WERI-Rb-1 (cell line): ENCODE measurements at regions not wholly inside any gene's neighbourhood (a gene's known extent, or its start where the extent isn't known, plus 50 kb on each side); places are given as distances from the start of the nearest gene placed in this dataset.
A peak's percentile ranks its signal among the peaks of the same experiment; 100 is the strongest.

ENCODE experiments used
- DNase-seq: peaks from one replicate; pipeline ENCODE4 v3.0.0-alpha.2; 2020
- H3K27ac ChIP-seq: fragments of 250-450 bp; sonication (Bioruptor Pico); 2 replicates; pipeline ENCODE4 v1.5.1; 2020; ENCODE audit warnings: mild to moderate bottlenecking, moderate library complexity
- H3K27me3 ChIP-seq: fragments of 250-450 bp; sonication (Bioruptor Pico); 2 replicates; pipeline ENCODE4 v1.5.1; 2021; ENCODE audit warnings: mild to moderate bottlenecking, low read depth, moderate library complexity; ENCODE audit not compliant: insufficient read depth, severe bottlenecking
- H3K36me3 ChIP-seq: fragments of 250-450 bp; sonication (Bioruptor Pico); 2 replicates; pipeline ENCODE4 v1.5.1; 2020; ENCODE audit warnings: mild to moderate bottlenecking, moderate library complexity
- H3K4me3 ChIP-seq: 2 replicates; pipeline ENCODE4 v1.5.1; 2011; ENCODE audit warnings: low read depth, mild to moderate bottlenecking, control low read depth, low read length
- H3K9me3 ChIP-seq: fragments of 250-450 bp; sonication (Bioruptor Pico); 2 replicates; pipeline ENCODE4 v1.5.1; 2021; ENCODE audit warnings: mild to moderate bottlenecking, moderate library complexity; ENCODE audit not compliant: severe bottlenecking
- TF ChIP-seq, protein P1 (sequence below): IDR thresholded peaks from 2 replicates; pipeline ENCODE4 v1.5.1; 2011; ENCODE audit warnings: low read depth, mild to moderate bottlenecking, control low read depth, inconsistent platforms, low read length

- no peaks in the 10 kb centered on the region for H3K9me3 ChIP-seq
- no peaks in the 10 kb centered on the region for H3K36me3 ChIP-seq
- no peak overlapping the region for H3K4me3 ChIP-seq
- TF ChIP-seq, protein P1, sequence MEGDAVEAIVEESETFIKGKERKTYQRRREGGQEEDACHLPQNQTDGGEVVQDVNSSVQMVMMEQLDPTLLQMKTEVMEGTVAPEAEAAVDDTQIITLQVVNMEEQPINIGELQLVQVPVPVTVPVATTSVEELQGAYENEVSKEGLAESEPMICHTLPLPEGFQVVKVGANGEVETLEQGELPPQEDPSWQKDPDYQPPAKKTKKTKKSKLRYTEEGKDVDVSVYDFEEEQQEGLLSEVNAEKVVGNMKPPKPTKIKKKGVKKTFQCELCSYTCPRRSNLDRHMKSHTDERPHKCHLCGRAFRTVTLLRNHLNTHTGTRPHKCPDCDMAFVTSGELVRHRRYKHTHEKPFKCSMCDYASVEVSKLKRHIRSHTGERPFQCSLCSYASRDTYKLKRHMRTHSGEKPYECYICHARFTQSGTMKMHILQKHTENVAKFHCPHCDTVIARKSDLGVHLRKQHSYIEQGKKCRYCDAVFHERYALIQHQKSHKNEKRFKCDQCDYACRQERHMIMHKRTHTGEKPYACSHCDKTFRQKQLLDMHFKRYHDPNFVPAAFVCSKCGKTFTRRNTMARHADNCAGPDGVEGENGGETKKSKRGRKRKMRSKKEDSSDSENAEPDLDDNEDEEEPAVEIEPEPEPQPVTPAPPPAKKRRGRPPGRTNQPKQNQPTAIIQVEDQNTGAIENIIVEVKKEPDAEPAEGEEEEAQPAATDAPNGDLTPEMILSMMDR, result no peak
- no peak overlapping the region for H3K27ac ChIP-seq
- DNase-seq, result no peak
- no peaks in the 10 kb centered on the region for H3K27me3 ChIP-seq
These were observed 911.1 kb downstream of the TBC1D22A start for GRCh38 chr22:47673557-47673956.

DNA sequence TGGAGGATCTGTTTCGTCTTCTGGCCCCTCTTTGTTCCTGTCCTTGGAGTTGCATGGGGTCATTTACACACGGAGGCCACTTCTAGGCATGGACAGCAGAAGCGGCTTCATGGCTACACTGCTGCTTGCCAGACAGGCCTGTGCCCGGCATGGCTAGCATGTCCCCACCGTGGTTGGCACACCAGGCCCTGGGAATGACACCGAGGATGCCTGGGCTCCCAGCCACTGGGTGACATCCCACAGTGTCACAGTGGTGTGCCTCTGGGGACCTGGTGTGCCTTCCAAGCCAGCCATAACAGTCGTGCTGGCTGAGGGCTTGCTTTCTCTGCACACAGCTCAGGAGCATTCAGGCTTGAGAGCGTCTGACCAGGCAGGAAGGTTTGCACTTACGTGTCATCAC lies 910.1 kb downstream of the TBC1D22A start:
- H3K4me3 ChIP-seq, result no peak overlapping the region
- H3K9me3 ChIP-seq, result no peaks in the 10 kb centered on the region
- H3K36me3 ChIP-seq, result no peaks in the 10 kb centered on the region
- no peaks in the 10 kb centered on the region for H3K27me3 ChIP-seq
- no peak for DNase-seq
- H3K27ac ChIP-seq, result no peak overlapping the region
- TF ChIP-seq, protein P1, result no peak

- no peak overlapping the region for H3K4me3 ChIP-seq
These were observed 902.7 kb downstream of the TBC1D22A start for GRCh38 chr22:47665151-47665550.

DNA sequence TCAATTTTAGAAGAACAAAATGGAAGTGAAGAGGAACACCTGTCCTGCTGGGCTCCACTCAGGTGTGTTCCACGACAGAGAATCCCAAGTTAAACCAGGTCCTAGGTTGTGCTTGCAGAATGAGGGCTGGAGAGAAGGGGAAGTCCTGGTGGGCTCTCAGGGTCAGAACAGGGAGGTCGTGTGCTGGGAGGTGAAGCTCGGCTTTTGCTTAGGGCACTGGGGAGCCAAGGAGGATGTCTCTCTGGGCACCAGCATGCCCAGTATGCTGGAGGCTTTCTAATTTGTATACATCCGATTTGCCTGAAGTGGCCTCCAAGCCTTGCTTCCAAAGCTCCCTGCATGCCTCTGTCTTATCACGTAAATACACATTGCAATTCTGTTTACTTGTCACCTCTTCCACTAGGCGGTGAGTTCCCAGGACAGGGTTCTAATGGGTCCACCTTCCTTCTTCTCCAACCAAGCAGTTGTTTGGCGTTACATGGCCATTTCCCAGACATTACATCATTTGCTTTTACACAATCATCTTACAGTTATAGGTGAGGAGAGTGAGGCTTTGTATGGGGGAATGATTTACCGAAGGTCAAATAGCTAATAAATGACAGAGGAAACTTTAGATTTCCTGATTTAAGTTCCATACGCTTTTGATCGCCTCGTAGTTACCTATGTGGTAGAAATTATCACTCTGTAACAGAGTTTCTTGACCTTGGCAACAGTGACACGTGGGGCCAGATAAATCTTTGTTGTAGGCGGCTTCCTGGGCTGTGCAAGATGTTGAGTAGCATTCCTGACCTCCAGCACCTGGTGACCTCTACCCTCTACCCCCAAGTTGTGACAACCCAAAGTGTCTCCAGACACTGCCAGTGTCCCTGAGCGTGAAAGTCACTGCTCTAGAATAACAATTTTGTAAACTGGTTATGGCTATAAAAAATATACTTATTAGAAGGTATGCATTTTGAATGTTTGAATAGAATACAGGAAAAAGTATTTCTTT lies 901.5 kb downstream of the TBC1D22A start:
- Histone ChIP-seq H3K27me3 (no peaks in the 10 kb centered on the region), H3K4me3 (no peak overlapping the region), H3K9me3 (no peaks in the 10 kb centered on the region), H3K36me3 (no peaks in the 10 kb centered on the region), H3K27ac (no peak overlapping the region)
- TF ChIP-seq, protein P1, result no peak
- no peak for DNase-seq

More at GRCh38 chr22:47665151-47665550, 902.7 kb downstream of the TBC1D22A start:
- TF ChIP-seq, protein P1, result no peak
- Histone ChIP-seq H3K36me3 (no peaks in the 10 kb centered on the region), H3K27ac (no peak overlapping the region), H3K27me3 (no peaks in the 10 kb centered on the region), H3K9me3 (no peaks in the 10 kb centered on the region)
- no peak for DNase-seq

- Histone ChIP-seq H3K36me3 (no peaks in the 10 kb centered on the region), H3K27me3 (no peaks in the 10 kb centered on the region), H3K9me3 (no peaks in the 10 kb centered on the region), H3K27ac (no peak overlapping the region), H3K4me3 (no peak overlapping the region)
- TF ChIP-seq, protein P1, result no peak
- peak; percentile 39 for DNase-seq
These were observed 897.2 kb downstream of the TBC1D22A start for GRCh38 chr22:47659467-47660223.
